K562 (cell line): ENCODE measurements at regions not wholly inside any gene's neighbourhood (a gene's known extent, or its start where the extent isn't known, plus 50 kb on each side); places are given as distances from the start of the nearest gene placed in this dataset.

Source experiments
- ATAC-seq: fragments of 200-7000 bp; cut with Tn5 transposase; 3 replicates; pipeline ENCODE4 v1.9.1; 2020; ENCODE audit warnings: moderate library complexity
- BruUV-seq: library from RNA; stranded (reverse); fragments of 400-500 nt; replicated peaks from 2 replicates; lab custom pipeline; 2021; lab: Mats Ljungman, UMichigan
- CTCF ChIA-PET: fragments of 300-600 bp; formaldehyde crosslinking; extraction: SDS; loops from one replicate; lab custom pipeline; 2021; ENCODE audit warnings: low intra/inter-chr PET ratio; lab: Yijun Ruan, JAX
- POLR2A ChIA-PET: fragments of 300-600, 350-650 bp; sonication (Branson Sonifier 250); formaldehyde crosslinking; extraction: SDS; loops from one replicate; lab custom pipeline; 2021; ENCODE audit warnings: antibody characterized with exemption, inconsistent platforms; lab: Yijun Ruan, JAX
- DNase-seq, 4 experiments: peaks; one replicate each; pipeline versions ENCODE4 v3.0.0 to v3.0.0-alpha.2; 2011 to 2018; ENCODE audit warnings: low spot score in 3 of 4, mixed read lengths in 3 of 4; ENCODE audit errors: extremely low read depth in 1 of 4
- FAIRE-seq: peaks from 2 replicates; lab custom pipeline; 2011; peaks lifted over from hg19 to GRCh38; lab: Jason Lieb, UNC
- H2AFZ ChIP-seq: 2 replicates; pipeline ENCODE4 v1.6.0; 2011; ENCODE audit warnings: low read depth, low read length, control low read depth, inconsistent platforms
- H3K27ac ChIP-seq: fragments of 200-600 bp; 3 replicates; pipeline ENCODE4 v1.8.0; 2011; ENCODE audit warnings: low read depth, mild to moderate bottlenecking, control low read depth, inconsistent platforms, low read length, moderate library complexity, mixed read lengths; ENCODE audit errors: extremely low read depth
- H3K27me3 ChIP-seq, 2 experiments: fragments of 300-600 bp in 1 of 2; 2 replicates in 1 of 2; 3 replicates in 1 of 2; pipeline versions ENCODE4 v1.6.0 to v1.8.0; 2011; ENCODE audit warnings: inconsistent platforms in 2 of 2, low read length in 2 of 2, mild to moderate bottlenecking in 1 of 2, mixed read lengths in 1 of 2, moderate library complexity in 1 of 2; ENCODE audit not compliant: control insufficient read depth in 2 of 2, insufficient read depth in 2 of 2
- H3K36me3 ChIP-seq: fragments of 300-600 bp; 3 replicates; pipeline ENCODE4 v1.8.0; 2011; ENCODE audit warnings: mild to moderate bottlenecking, low read length, inconsistent platforms; ENCODE audit not compliant: control insufficient read depth, insufficient read depth
- H3K4me1 ChIP-seq, 2 experiments: fragments of 200-600 bp in 1 of 2; replicated peaks in 1 of 2; 2 replicates in 1 of 2; 3 replicates in 1 of 2; pipeline versions ENCODE4 v1.5.1 to v1.8.0; 2011; ENCODE audit warnings: inconsistent platforms in 2 of 2, low read length in 2 of 2, mild to moderate bottlenecking in 1 of 2, mixed read lengths in 1 of 2, moderate library complexity in 1 of 2; ENCODE audit not compliant: control insufficient read depth in 2 of 2, insufficient read depth in 2 of 2
- H3K4me2 ChIP-seq: 2 replicates; pipeline ENCODE4 v1.6.1; 2011; ENCODE audit warnings: low read length, control low read depth, inconsistent platforms, mixed read lengths; ENCODE audit not compliant: insufficient read depth
- H3K4me3 ChIP-seq: fragments of 200-600 bp; sonication (generic), shearing (Covaris generic); 2 replicates; pipeline ENCODE4 v1.5.1; 2016; ENCODE audit warnings: control low read depth, inconsistent platforms
- H3K79me2 ChIP-seq: fragments of 200-600 bp; 3 replicates; pipeline ENCODE4 v1.8.0; 2011; ENCODE audit warnings: low read length, inconsistent platforms; ENCODE audit not compliant: control insufficient read depth, insufficient read depth
- H3K9ac ChIP-seq, 2 experiments: 2 replicates each; pipeline versions ENCODE4 v1.6.0 to v1.6.1; 2011; ENCODE audit warnings: low read depth in 2 of 2, low read length in 2 of 2, control low read depth in 1 of 2, inconsistent platforms in 1 of 2, mild to moderate bottlenecking in 1 of 2, mixed read lengths in 1 of 2; ENCODE audit not compliant: insufficient read depth in 1 of 2
- H3K9me1 ChIP-seq: one replicate; pipeline ENCODE4 v1.6.0; 2011; ENCODE audit warnings: inconsistent platforms, mild to moderate bottlenecking, low read length, moderate library complexity; ENCODE audit not compliant: control insufficient read depth, insufficient read depth
- H3K9me3 ChIP-seq: replicated peaks from 2 replicates; pipeline ENCODE4 v1.5.1; 2011; ENCODE audit warnings: low read depth, low read length, inconsistent platforms; ENCODE audit not compliant: control insufficient read depth, insufficient read depth
- H4K20me1 ChIP-seq: replicated peaks from 2 replicates; pipeline ENCODE4 v1.6.1; 2011; ENCODE audit warnings: low read length, inconsistent platforms, mixed read lengths; ENCODE audit not compliant: control insufficient read depth, insufficient read depth
- ASH1L ChIP-seq: fragments of 450-650 bp; IDR thresholded peaks from 2 replicates; pipeline ENCODE4 v1.6.1; 2018; ENCODE audit warnings: borderline replicate concordance, mild to moderate bottlenecking, low read depth; ENCODE audit not compliant: partially characterized antibody
- ATF2 ChIP-seq: sonication (generic); formaldehyde crosslinking; IDR thresholded peaks from 2 replicates; pipeline ENCODE4 v1.8.1; 2022; ENCODE audit warnings: missing genetic modification reagents
- CREB3L1 ChIP-seq: fragments of 450-650 bp; IDR thresholded peaks from 2 replicates; pipeline ENCODE4 v1.6.1; 2014; ENCODE audit warnings: low read depth, mild to moderate bottlenecking, moderate library complexity, borderline replicate concordance
- FOXK2 ChIP-seq, 2 experiments: fragments of 450-650 bp; IDR thresholded peaks in 1 of 2; conservative IDR thresholded peaks in 1 of 2; 2 replicates each; pipeline ENCODE4 v1.6.1; 2016; ENCODE audit warnings: low read depth in 2 of 2, mild to moderate bottlenecking in 1 of 2
- GABPB1 ChIP-seq: sonication (generic); formaldehyde crosslinking; IDR thresholded peaks from 2 replicates; pipeline ENCODE4 v1.8.0; 2022; ENCODE audit warnings: mild to moderate bottlenecking, missing genetic modification reagents
- GTF2A2 ChIP-seq: IDR thresholded peaks from 2 replicates; pipeline ENCODE4 v1.6.1; 2016; ENCODE audit warnings: mild to moderate bottlenecking, missing genetic modification characterization, missing compliant biosample characterization
- HNRNPH1 ChIP-seq: fragments of 200-400 bp; formaldehyde crosslinking; optimal IDR thresholded peaks from 2 replicates; pipeline ENCODE3; 2017; ENCODE audit warnings: low read depth, mild to moderate bottlenecking, low read length, moderate library complexity
- NONO ChIP-seq, 2 experiments: fragments of 200-400 bp in 1 of 2; fragments of 450-650 bp in 1 of 2; formaldehyde crosslinking in 1 of 2; IDR thresholded peaks; 2 replicates each; pipeline ENCODE4 v1.6.1; 2017; ENCODE audit warnings: low read depth in 2 of 2, mild to moderate bottlenecking in 2 of 2, moderate library complexity in 2 of 2, low read length in 1 of 2
- NUFIP1 ChIP-seq: fragments of 450-650 bp; IDR thresholded peaks from 2 replicates; pipeline ENCODE4 v1.6.1; 2018; ENCODE audit not compliant: partially characterized antibody
- PTRF ChIP-seq: fragments of 450-650 bp; IDR thresholded peaks from 2 replicates; pipeline ENCODE4 v1.6.1; 2016; ENCODE audit warnings: mild to moderate bottlenecking, missing genetic modification characterization, missing compliant biosample characterization
- RFX7 ChIP-seq: fragments of 250-450 bp; sonication (Bioruptor Pico); IDR thresholded peaks from 2 replicates; pipeline ENCODE4 v1.5.1; 2021; ENCODE audit warnings: mild to moderate bottlenecking
- RHOXF2B ChIP-seq: fragments of 250-450 bp; sonication (Bioruptor Pico); conservative IDR thresholded peaks from 2 replicates; pipeline ENCODE4 v1.5.1; 2021
- TGIF2 ChIP-seq: sonication (generic); formaldehyde crosslinking; IDR thresholded peaks from 2 replicates; pipeline ENCODE4 v1.8.1; 2022; ENCODE audit warnings: mild to moderate bottlenecking, missing genetic modification reagents, moderate library complexity
- ZBTB7A ChIP-seq: IDR thresholded peaks from 2 replicates; pipeline ENCODE4 v1.6.1; 2011; ENCODE audit warnings: low read depth, mild to moderate bottlenecking, low read length, moderate library complexity, borderline replicate concordance; ENCODE audit not compliant: control insufficient read depth
- WGBS: fragments of 100-300 bp; shearing (Covaris generic); methylation state at CpG from one replicate; pipeline ENCODE4 v1.1.6; 2016; ENCODE audit warnings: low coverage, mixed read lengths; ENCODE audit not compliant: insufficient coverage; ENCODE audit errors: missing lambda C conversion rate; 5-methylcytosine and 5-hydroxymethylcytosine counted together
- in situ Hi-C: fragments of 300-500 bp; cut with MboI; formaldehyde crosslinking; loops from 4 replicates; pipeline ENCODE4 v1.15.0; 2018; ENCODE audit warnings: inconsistent platforms, mixed read lengths
- intact Hi-C: fragments of 100-400 bp; cut with micrococcal nuclease; formaldehyde crosslinking; loops from 2 replicates; pipeline ENCODE4 v1.14.2; 2022

- no peak overlapping the region for H3K27ac ChIP-seq
- H3K79me2 ChIP-seq: no peaks in the 10 kb centered on the region
- H2AFZ ChIP-seq: no peak overlapping the region
- intact Hi-C loops: no loop called here
- no peak overlapping the region for H3K4me3 ChIP-seq
- ATAC-seq (no peak), DNase-seq (no peak), FAIRE-seq (no peak)
- no peaks in the 10 kb centered on the region for H3K27me3 ChIP-seq
- H3K4me2 ChIP-seq: no peak overlapping the region
- no peaks in the 10 kb centered on the region for H3K9me1 ChIP-seq
- TF ChIP-seq TGIF2 (CRISPR knock-in tag): no peak
- TF ChIP-seq FOXK2 (conservative IDR thresholded peaks at IDR 0.05 in 1 of 2, IDR thresholded peaks at IDR 0.05 in 1 of 2; ENCODE audit: low read depth in 2 of 2): no peak
- TF ChIP-seq GABPB1 (CRISPR knock-in tag): no peak
- no peak for TF ChIP-seq NONO (IDR thresholded peaks at IDR 0.05; ENCODE audit: low read depth in 2 of 2, low read length in 1 of 2)
- TF ChIP-seq NUFIP1: no peak
- H3K36me3 ChIP-seq: no peaks in the 10 kb centered on the region
- H3K9me3 ChIP-seq: no peaks in the 10 kb centered on the region
- in situ Hi-C loops: no loop called here
- H3K4me1 ChIP-seq: no peaks in the 10 kb centered on the region
- 3% methylated on average over 2 of the region's 2 CpGs for WGBS
- ChIA-PET POLR2A (no interaction called here), CTCF (no interaction called here)
- no peak overlapping the region for H3K9ac ChIP-seq
- no TSS peak for BruUV-seq
- no peaks in the 10 kb centered on the region for H4K20me1 ChIP-seq
Measured at GRCh38 chr1:187413405-187414169, 584.8 kb downstream of the PLA2G4A start.

GRCh38 chr1:187415065-187415464 lies 586.3 kb downstream of the PLA2G4A start:
- WGBS: 1% methylated on average over 3 of the region's 3 CpGs
- in situ Hi-C loops: no loop called here
- TF ChIP-seq CREB3L1: no peak
- no peak for TF ChIP-seq PTRF (tag)
- TF ChIP-seq ASH1L: no peak
- TF ChIP-seq HNRNPH1: no peak
- TF ChIP-seq ATF2 (CRISPR knock-in tag): no peak
- no peak for TF ChIP-seq ZBTB7A
- no peak for TF ChIP-seq RHOXF2B (CRISPR knock-in tag)
- TF ChIP-seq GTF2A2 (tag): no peak
- TF ChIP-seq RFX7 (CRISPR knock-in tag): no peak

More at GRCh38 chr1:187415065-187415464, 586.3 kb downstream of the PLA2G4A start:
- DNase-seq (no peak), FAIRE-seq (no peak), ATAC-seq (no peak)
- H3K9me3 ChIP-seq: no peaks in the 10 kb centered on the region
- H3K4me2 ChIP-seq: no peak overlapping the region
- no peaks in the 10 kb centered on the region for H3K9me1 ChIP-seq
- BruUV-seq: no TSS peak
- H3K36me3 ChIP-seq: no peaks in the 10 kb centered on the region
- H3K79me2 ChIP-seq: no peaks in the 10 kb centered on the region
- H3K27ac ChIP-seq: no peak overlapping the region
- H2AFZ ChIP-seq: no peak overlapping the region
- H4K20me1 ChIP-seq: no peaks in the 10 kb centered on the region
- POLR2A ChIA-PET: no interaction called here
- H3K27me3 ChIP-seq: no peaks in the 10 kb centered on the region
- CTCF ChIA-PET: no interaction called here
- H3K4me3 ChIP-seq: no peak overlapping the region
- H3K9ac ChIP-seq: no peak overlapping the region
- intact Hi-C loops: no loop called here
- H3K4me1 ChIP-seq: no peaks in the 10 kb centered on the region
